Fibroblast of peridontal ligament (primary cell): ENCODE measurements at regions not wholly inside any gene's neighbourhood (a gene's known extent, or its start where the extent isn't known, plus 50 kb on each side); places are given as distances from the start of the nearest gene placed in this dataset.
A peak's percentile ranks its signal among the peaks of the same experiment; 100 is the strongest.
"Not testable (repeated sequence)": the region's sequence is repeated elsewhere in the genome, so short reads cannot be mapped to it uniquely, and the experiment has no call there.

ENCODE experiments used
- DNase-seq: peaks from one replicate; pipeline ENCODE4 v3.0.0-alpha.2; 2010; ENCODE audit errors: extremely low read depth

DNA sequence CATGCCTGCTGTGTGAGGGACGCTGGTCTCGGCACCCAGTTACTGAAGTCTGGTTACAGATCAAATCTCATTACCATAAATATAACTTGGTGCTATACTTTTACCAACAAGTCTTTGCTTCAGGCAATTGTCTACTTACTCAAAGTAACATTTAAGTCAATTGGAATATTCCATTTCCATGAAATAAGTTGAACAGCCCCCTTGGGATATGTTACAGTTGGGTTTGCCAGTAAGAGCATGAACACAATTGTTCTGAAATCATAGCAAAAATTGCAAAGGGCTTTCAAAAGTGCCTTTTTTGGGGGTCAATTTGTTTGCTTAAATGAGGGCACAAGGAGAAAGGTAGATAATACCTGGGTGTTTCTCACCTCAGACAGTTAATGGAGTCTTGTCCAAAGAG lies 170.9 kb upstream of the EXOC2 start:
- DNase-seq = no peak

- not testable (repeated sequence) for DNase-seq
Observed at GRCh38 chr6:863127-863526, 170.2 kb upstream of the EXOC2 start.

GRCh38 chr6:859936-860335 lies 167.0 kb upstream of the EXOC2 start:
- DNase-seq = no peak

DNA sequence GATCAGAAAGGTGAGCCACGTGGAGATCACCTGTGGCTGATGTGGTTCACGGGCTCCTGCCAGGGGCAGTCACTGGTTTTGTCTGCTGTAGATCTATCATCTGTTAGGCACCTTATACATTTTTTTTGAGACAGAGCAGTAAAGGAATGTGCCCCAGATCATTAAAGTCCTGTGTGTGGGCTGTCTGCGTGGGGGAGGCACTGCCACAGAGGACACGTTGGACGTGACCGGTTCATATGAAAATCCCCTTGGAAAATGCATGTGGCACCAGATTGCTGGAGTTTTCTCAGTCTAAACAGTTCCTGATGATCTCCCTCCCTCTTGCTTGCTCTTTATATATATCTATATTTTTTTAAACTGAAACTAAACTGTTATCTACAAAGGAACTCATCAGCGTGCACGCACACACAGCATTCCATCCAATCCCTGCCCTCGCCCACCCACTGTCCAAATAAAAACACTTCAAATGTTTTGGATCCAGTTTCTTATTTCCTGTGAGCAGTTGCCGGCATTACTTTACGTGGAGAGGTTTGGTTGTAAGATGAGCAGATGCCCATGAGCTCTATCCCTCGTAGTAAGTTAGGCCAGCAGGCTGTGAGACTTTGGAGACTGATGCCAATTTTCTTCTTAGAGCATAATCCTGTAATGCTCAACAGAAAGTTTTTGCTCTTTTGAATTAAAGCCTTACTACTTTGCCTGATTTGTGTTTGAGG lies 161.6 kb upstream of the EXOC2 start:
- DNase-seq = peak; percentile 49

DNA sequence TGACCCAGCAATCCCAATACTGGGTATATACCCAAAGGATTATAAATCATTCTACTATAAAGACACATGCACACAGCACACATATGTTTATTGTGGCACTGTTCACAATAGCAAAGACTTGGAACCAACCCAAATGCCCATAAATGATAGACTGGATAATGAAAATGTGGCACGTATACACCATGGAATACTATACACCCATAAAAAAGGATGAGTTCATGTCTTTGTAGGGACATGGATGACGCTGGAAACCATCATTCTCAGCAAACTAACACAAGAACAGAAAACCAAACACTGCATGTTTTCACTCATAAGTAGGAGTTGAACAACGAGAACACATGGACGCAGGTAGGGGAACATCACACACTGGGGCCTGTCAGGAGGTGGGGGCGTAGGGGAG lies 159.3 kb upstream of the EXOC2 start:
- not testable (repeated sequence) for DNase-seq

- no peak for DNase-seq
Observed at GRCh38 chr6:849075-849506, 156.2 kb upstream of the EXOC2 start.

DNA sequence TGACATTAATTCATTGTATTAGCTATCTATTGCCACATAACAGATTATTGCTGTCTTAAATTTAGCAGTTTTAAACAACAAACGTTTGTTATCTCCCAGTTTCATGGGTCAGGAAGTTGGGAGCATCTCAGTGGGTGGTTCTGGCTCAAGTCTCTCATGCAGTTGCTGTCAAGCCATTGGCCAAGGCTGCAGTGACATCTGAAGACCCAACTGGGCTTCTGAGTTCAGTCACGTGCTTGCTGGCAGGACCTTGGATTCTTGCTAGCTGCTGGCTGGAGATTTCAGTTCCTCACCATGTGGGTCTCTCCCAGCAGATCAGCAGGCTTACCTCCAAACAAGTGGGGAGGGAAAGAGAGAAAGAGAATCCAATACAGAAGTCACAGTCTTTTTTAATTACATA lies 152.6 kb upstream of the EXOC2 start:
- no peak for DNase-seq

DNA sequence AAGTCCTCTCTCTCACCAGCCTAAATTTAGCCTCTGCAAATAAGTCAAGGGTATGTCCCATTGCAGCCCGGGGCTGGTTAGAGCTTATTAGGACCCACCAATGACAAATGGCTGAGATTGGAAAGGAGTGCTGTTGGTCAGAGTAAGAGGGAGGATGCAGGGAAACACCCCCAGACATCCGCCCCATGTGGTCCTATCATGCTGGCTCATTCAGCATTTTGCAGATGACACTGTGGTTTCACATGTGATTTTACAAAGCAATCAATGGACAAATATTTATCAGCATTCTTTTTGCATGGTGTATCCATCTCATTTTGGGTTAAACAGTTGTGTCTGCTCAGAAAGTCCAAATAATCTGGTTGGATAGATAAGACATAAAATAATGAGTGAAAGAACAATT lies 152.2 kb upstream of the EXOC2 start:
- DNase-seq = no peak

DNA sequence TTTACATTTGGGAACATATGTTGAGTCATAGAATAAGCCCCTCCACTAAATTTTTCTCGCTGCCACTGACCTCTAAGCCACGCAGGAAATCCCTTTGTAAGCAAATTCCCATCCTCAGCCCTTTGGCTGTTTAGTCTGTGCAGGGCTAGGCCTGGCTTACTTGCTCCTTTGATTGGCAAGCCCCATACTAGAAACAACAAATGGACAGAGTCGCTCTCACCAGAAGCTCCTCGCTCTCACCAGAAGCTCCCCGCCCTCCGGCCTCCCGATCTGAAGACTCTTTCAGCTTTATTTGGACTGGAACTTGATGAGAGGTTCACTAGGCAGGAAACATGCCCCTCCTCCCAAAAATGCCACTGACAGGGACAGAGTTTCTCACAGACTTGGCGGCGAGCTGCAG lies 149.2 kb upstream of the EXOC2 start:
- DNase-seq = peak; percentile 18

GRCh38 chr6:841569-841968 lies 148.6 kb upstream of the EXOC2 start:
- DNase-seq = no peak

- DNase-seq = no peak
Observed at GRCh38 chr6:839201-839600, 146.3 kb upstream of the EXOC2 start.

DNA sequence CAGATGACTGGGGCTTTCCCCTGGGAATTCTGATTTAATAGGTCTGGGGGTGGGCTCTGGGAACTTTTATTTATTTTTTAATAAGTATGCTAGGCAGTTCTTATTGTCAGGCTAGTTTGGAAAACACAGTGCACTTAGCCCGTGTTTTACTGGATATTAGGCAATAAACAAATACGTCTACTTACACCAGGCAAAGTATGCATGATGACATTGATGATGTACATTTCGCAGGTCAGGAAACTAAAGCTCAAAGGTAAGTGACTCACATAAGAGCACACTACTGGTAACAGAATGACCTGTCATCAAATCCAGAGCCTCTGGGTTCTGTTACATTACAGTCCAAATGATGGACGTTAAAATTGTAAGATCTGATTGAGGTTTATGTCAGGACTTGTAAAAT lies 144.4 kb upstream of the EXOC2 start:
- no peak for DNase-seq

GRCh38 chr6:836276-836853 lies 143.4 kb upstream of the EXOC2 start:
- no peak for DNase-seq

- DNase-seq = no peak
Observed at GRCh38 chr6:835476-836160, 142.7 kb upstream of the EXOC2 start.

DNA sequence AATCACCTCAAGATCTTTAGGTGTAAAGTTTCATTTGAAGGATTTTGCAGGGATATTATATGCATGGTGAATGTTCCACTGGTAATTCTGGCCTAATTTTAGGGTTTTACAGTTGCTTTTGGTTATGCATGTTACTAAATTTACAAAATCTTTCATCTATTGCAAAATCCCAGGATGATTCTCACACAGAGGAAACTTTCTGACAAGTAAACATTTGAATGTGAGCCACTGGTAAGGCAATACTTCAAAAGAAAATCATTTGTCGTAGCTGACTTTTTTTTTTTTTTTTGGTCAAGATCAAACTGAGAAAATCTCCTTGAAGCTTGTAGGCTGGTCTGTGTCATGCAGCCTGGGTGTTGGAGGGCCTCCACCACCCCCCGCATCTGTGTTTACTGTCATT lies 141.9 kb upstream of the EXOC2 start:
- DNase-seq = peak; percentile 74

DNA sequence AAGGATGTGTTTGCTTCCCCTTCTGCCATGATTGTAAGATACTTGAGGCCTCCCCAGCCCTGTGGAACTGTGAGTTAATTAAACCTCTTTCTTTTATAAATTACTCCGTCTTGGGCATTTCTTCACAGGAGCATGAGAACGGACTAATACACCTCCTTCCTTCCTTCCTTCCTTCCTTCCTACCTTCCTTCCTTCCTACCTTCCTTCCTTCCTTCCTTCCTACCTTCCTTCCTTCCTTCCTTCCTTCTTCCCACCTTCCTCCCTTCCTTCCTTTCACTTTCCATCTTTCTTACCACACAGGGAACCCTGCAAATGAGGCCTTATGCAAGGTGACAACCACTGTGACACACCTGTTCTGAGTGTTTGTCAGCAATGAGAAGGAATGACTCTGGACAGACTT lies 141.3 kb upstream of the EXOC2 start:
- no peak for DNase-seq

- DNase-seq = not testable (repeated sequence)
Observed at GRCh38 chr6:832804-833203, 139.9 kb upstream of the EXOC2 start.

DNA sequence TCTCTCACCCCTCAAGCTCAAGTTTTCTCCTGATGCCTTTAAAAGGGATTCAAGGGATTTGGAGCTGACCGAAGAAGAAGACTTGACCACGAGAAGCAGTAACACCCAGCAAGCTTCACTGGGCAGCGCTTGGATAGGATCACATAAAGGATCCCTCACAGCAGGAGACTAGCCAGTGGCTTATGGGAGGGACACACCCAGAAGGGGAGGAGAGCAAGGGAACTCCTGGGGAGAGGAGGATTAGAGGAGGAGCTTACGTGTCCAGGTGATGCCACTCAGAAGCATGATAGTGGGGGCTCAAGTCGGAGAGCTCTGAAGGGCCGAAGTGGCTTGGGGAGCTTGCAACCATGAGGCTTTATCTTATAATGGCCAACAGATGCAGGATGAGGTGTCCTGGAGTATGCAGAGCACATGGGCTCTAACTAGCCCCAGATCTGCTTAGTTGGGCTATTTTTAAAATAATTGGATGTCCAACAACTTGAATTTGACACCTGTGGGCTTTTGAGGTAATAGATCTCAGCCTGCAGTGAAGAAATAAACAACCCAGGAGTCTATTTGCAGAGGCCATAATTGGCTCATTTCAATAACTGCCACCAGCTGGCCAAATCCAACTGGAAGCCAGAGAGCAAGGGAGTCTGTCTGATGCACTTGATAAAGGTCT lies 137.9 kb upstream of the EXOC2 start:
- no peak for DNase-seq

DNA sequence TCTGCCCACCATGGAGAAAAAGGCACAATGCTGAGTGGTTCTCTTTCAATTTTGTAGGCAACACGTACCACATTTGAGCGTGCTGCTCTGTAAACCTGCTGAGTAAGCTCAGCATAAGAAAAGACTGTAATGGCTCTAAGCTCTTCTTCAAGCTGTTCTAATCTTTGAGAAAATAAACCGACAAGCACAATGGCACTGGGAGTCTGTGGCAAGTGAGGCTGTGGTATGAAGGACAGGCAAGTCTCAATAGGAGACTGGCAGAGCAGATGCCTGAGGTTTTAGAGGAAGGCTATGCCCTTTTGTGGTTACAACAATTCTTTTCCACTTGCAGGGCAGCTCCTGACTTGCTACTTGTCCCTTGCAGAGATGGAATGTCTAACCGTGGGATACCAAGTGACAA lies 136.7 kb upstream of the EXOC2 start:
- no peak for DNase-seq

DNA sequence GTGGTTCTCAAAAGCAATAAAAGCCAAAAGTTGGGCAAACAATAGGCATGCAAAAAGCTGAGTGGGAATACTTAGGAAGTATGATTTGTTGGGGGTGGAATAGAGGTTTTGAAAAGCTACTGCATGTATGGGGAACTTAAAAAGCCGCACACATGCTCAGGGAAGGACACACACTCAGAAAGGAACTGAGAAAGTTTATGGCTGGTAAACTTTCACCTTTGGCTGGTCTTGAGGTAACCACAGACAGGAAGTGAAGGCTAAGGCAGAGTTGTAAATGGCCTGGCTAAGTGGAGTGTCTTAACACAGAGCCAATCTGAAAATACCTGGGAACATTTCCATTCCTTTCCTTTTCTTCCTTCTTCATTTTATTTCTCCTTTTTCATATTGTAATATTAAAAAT lies 134.5 kb upstream of the EXOC2 start:
- DNase-seq = no peak

- no peak for DNase-seq
Observed at GRCh38 chr6:819122-819521, 126.2 kb upstream of the EXOC2 start.

DNA sequence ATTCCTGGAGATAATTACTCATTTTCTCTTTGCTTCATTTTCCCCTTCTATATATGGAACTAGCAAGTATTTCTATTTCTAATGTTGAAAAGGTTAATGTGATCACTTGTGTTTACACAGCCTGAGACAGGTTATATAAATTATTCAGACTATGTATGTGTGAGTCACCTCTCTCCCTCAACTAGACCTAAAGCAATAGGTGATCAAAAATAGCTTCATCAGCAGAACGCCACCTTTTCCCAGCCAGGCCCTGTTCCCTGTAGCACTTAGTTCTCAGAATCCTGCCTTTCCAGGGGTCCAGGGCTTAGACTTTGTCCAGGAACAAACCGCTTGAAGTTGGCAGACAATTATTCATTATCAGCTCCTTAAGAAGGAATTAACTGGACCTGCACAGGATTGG lies 125.3 kb upstream of the EXOC2 start:
- DNase-seq = no peak
